ENCODE measurements at regions not wholly inside any gene's neighbourhood (a gene's known extent, or its start where the extent isn't known, plus 50 kb on each side); places are given as distances from the start of the nearest gene placed in this dataset.
"Not testable (repeated sequence)": the region's sequence is repeated elsewhere in the genome, so short reads cannot be mapped to it uniquely, and the experiment has no call there.

DNA sequence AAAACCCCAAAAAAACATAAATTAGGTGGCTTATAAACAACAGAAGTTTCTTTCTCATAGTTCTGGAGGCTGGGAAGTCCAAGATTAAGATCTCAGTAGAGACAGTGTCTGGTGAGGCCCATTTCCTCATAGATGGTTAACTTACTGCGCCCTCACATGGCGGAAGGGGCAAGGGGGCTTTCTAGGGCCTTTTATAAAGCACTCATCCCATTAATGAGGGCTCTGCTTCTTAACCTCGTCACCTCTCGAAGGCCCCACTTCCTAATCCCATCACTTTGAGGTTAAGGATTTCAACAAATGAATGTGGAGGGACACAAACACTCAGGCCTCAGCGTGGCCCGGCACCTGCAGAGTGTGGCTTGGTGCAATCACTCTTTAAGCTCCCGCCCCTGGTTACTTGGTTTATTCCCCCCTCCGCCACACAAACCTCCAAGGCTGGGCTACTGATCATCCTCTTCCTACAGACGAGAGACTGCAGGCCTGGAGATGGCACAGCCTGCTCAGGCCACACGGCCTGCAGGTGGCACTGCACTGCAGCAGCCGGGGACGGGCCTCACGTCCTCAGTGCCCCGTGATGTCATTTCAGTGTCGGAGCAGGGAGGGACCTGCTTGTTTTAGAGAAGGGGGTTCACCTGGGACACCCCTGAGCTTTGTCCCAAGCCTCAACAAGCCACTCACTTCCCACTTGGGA, 188.9 kb upstream of the ZNF469 start:
- H3K4me1 ChIP-seq (ENCODE audit: insufficient read depth, low read length); H3K27me3 ChIP-seq (ENCODE audit: insufficient read depth, low read length, poor library complexity, severe bottlenecking); H3K27ac ChIP-seq (ENCODE audit: low read depth, low read length); H3K4me3 ChIP-seq (ENCODE audit: low read length); H3K4me1 Mint-ChIP-seq; H3K9me3 Mint-ChIP-seq; H3K27ac Mint-ChIP-seq; H3K36me3 ChIP-seq (ENCODE audit: insufficient read depth, low read length); H3K36me3 Mint-ChIP-seq; POLR2A ChIA-PET; H3K4me3 Mint-ChIP-seq; H3K27me3 Mint-ChIP-seq; H3K9me3 ChIP-seq (ENCODE audit: low read length); CTCF ChIA-PET: not testable (repeated sequence)
- DNase-seq: peak in 1 of 5 donors; percentile 8

DNA sequence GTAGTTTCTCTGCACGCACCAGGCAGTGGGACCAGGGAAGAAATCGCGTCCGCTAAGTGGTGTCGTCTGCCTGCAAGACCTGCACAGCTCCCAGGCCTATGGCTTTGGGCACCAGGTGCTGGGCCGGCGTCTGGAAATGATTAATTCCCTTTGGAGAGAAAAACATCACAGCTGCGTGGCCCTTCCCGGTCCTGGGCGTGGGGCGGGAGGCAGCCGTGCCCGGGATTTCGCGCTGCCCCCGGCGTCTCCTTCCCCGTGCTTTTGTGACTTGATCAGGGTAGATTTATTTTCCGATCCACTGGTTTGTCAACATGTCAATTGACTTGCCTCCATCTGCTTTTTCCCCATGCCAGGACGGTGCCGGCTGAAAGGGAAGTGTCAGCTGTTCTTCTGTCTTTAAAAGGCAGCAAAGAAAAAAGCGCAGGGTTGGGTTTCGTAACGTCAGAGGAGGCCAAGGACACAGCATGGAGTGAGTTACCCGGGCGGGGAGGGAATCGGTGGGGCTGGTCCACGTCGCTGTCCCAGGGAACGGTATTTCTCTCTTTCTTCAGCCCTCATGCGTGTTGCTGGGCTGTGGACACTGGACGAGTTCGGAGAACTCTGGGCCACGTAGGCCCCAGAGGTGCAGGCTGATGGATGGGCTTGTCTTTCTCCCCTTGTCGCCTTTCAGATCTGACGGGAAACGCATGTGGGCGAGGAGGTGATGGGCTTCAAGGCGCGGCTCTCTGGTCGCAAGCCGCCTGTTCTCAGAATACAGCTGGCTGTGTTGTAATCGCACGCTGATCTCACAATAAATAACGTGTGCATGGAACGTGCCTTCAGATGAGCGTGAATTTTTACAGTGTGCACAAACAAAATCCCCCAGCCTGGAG, 188.1 kb upstream of the ZNF469 start:
- Mint-ChIP-seq H3K9me3 (peaks cover 0 to 2% (median 0%) of the 10 kb centered on the region in 5 donors), H3K4me3 (no peak overlapping the region), H3K27ac (no peak overlapping the region), H3K27me3 (peaks cover 4 to 10% of the 10 kb centered on the region in 2 donors), H3K4me1 (peaks cover 0 to 5% (median 2%) of the 10 kb centered on the region in 3 donors), H3K36me3 (peaks cover 0 to 3% (median 0%) of the 10 kb centered on the region in 3 donors)
- H3K4me1 ChIP-seq (ENCODE audit: insufficient read depth, low read length): no peaks in the 10 kb centered on the region
- H3K9me3 ChIP-seq (ENCODE audit: low read length): no peaks in the 10 kb centered on the region
- no peak overlapping the region for H3K27ac ChIP-seq (ENCODE audit: low read depth, low read length)
- no peaks in the 10 kb centered on the region for H3K27me3 ChIP-seq (ENCODE audit: insufficient read depth, low read length, poor library complexity, severe bottlenecking)
- H3K4me3 ChIP-seq (ENCODE audit: low read length): no peak overlapping the region
- DNase-seq: no peak
- no peaks in the 10 kb centered on the region for H3K36me3 ChIP-seq (ENCODE audit: insufficient read depth, low read length)
- CTCF ChIA-PET: no interaction called here
- POLR2A ChIA-PET: no interaction called here

DNA sequence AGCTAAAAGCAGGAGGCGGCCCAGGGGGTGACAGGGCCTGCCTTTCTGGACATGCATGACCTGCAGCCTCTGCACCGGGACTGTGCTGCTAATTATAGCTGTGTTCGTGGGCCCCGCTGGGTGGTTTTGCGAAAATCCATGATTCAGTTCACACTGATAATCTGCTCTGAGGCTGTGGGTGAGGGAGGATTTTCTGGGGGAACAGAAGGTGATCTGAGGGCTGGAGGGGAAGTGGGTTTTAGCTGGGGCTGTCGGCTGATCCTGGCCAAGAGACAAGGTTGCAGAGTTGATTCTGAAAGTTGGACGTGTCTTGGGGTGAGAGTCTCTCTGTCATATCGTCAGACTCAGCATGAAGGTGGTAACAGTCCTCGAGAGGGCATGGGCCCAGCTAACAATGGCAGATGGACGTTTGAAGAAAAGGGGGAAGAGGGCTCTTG, 187.5 kb upstream of the ZNF469 start:
- no peaks in the 10 kb centered on the region for H3K27me3 ChIP-seq (ENCODE audit: insufficient read depth, low read length, poor library complexity, severe bottlenecking)
- no peaks in the 10 kb centered on the region for H3K4me1 ChIP-seq (ENCODE audit: insufficient read depth, low read length)
- peaks cover 0 to 5% (median 2%) of the 10 kb centered on the region in 3 donors for H3K4me1 Mint-ChIP-seq
- H3K27ac ChIP-seq (ENCODE audit: low read depth, low read length): no peak overlapping the region
- no peaks in the 10 kb centered on the region for H3K36me3 ChIP-seq (ENCODE audit: insufficient read depth, low read length)
- peaks cover 0 to 8% of the 10 kb centered on the region in 2 donors for H3K27me3 Mint-ChIP-seq
- CTCF ChIA-PET: no interaction called here
- no peak overlapping the region for H3K27ac Mint-ChIP-seq
- no peak overlapping the region for H3K4me3 Mint-ChIP-seq
- no peaks in the 10 kb centered on the region for H3K9me3 Mint-ChIP-seq
- DNase-seq: no peak
- POLR2A ChIA-PET: no interaction called here
- no peak overlapping the region for H3K4me3 ChIP-seq (ENCODE audit: low read length)
- peaks cover 0 to 3% (median 0%) of the 10 kb centered on the region in 3 donors for H3K36me3 Mint-ChIP-seq
- no peaks in the 10 kb centered on the region for H3K9me3 ChIP-seq (ENCODE audit: low read length)

DNA sequence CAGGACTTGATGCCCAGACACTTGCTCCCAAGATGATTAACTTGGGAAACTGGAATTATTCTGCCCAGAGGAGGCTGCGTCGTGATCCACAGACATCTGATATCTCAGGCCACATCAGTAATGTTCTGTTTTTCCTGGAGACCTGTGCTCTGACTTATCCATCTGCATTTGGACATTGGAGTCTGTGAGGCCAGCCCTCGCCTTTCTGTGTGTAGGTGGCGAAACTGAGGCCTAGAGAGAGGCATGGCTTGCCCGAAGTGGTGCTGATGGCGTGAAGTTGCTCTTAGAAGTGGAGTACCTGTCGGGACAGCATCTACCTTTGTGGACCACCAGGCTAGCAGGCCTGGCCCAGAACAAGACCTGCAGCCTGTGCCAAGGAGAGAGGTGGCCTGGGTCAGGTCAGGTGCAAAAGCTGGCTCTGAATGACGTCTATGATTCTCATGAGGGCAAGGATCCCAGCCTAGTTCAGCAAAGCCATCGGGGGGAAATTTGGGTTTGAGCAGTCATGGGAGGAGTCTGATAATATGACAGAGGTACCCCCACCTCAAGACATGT, 186.8 kb upstream of the ZNF469 start:
- ChIA-PET POLR2A (no interaction called here), CTCF (no interaction called here)
- H3K27me3 Mint-ChIP-seq: peaks cover 0 to 8% of the 10 kb centered on the region in 2 donors
- Histone ChIP-seq H3K27me3 (ENCODE audit: insufficient read depth, low read length, poor library complexity, severe bottlenecking) (no peaks in the 10 kb centered on the region), H3K4me1 (ENCODE audit: insufficient read depth, low read length) (no peaks in the 10 kb centered on the region), H3K9me3 (ENCODE audit: low read length) (no peaks in the 10 kb centered on the region), H3K27ac (ENCODE audit: low read depth, low read length) (no peak overlapping the region), H3K4me3 (ENCODE audit: low read length) (no peak overlapping the region), H3K36me3 (ENCODE audit: insufficient read depth, low read length) (no peaks in the 10 kb centered on the region)
- peak overlapping the region in 2 of 8 donors; percentile 22 to 23 for H3K27ac Mint-ChIP-seq
- peaks cover 0 to 5% (median 2%) of the 10 kb centered on the region in 3 donors for H3K4me1 Mint-ChIP-seq
- no peak overlapping the region for H3K4me3 Mint-ChIP-seq
- H3K9me3 Mint-ChIP-seq: no peaks in the 10 kb centered on the region
- H3K36me3 Mint-ChIP-seq: peaks cover 0 to 3% (median 0%) of the 10 kb centered on the region in 3 donors
- no peak for DNase-seq

DNA sequence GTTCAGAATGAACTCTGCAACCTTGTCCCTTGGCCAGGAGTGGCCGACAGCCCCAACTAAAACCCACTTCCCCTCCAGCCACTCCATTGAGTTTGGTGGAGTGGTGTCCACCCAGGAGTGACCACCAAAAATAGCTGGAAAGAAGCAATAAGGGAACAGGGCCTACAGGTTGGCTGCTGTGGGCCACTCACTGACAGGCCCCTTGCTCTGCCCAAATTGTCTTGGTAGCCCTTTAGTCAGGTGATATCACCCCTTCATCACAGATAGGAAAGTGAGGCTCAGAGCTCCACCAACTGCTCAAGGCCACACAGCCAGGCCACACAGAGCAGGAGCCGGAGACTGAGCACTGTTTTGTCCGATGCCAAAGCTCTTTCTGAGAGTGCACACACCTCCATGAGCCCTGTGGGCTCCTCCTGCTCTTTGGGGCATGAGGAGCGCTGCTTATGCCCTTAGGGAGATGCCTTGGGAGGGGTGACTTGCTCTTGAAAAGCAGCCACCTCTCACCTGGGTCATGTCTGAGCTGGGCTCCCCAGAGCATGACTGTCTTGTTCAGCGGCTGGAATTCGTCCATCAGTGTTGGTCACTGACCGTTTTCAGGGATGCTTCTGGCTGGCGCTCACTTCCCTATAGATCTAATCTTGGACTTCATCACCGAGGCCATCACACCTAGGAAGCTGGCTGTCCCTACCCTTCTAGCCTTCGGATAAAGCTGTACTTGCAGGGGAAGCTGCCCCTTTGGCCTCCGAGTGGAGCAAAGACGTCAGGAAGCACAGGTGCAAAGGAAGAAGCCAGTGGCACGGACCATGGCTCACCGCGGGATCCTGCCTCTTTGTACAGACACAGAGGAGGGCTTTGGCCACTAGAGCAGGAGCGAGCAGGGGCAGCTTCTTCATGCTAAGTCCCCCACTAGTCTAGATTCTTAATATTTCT, 186.0 kb upstream of the ZNF469 start:
- ChIA-PET CTCF (no interaction called here), POLR2A (no interaction called here)
- peaks cover 0 to 5% of the 10 kb centered on the region in 2 donors for H3K27me3 Mint-ChIP-seq
- H3K4me3 Mint-ChIP-seq: no peak overlapping the region
- no peaks in the 10 kb centered on the region for H3K9me3 Mint-ChIP-seq
- H3K36me3 ChIP-seq (ENCODE audit: insufficient read depth, low read length): no peaks in the 10 kb centered on the region
- peaks cover 0 to 3% (median 0%) of the 10 kb centered on the region in 3 donors for H3K36me3 Mint-ChIP-seq
- H3K27me3 ChIP-seq (ENCODE audit: insufficient read depth, low read length, poor library complexity, severe bottlenecking): no peaks in the 10 kb centered on the region
- H3K27ac Mint-ChIP-seq: no peak overlapping the region
- H3K27ac ChIP-seq (ENCODE audit: low read depth, low read length): no peak overlapping the region
- H3K9me3 ChIP-seq (ENCODE audit: low read length): no peaks in the 10 kb centered on the region
- H3K4me3 ChIP-seq (ENCODE audit: low read length): no peak overlapping the region
- H3K4me1 Mint-ChIP-seq: peaks cover 0 to 5% (median 2%) of the 10 kb centered on the region in 3 donors
- H3K4me1 ChIP-seq (ENCODE audit: insufficient read depth, low read length): no peaks in the 10 kb centered on the region
- no peak for DNase-seq

DNA sequence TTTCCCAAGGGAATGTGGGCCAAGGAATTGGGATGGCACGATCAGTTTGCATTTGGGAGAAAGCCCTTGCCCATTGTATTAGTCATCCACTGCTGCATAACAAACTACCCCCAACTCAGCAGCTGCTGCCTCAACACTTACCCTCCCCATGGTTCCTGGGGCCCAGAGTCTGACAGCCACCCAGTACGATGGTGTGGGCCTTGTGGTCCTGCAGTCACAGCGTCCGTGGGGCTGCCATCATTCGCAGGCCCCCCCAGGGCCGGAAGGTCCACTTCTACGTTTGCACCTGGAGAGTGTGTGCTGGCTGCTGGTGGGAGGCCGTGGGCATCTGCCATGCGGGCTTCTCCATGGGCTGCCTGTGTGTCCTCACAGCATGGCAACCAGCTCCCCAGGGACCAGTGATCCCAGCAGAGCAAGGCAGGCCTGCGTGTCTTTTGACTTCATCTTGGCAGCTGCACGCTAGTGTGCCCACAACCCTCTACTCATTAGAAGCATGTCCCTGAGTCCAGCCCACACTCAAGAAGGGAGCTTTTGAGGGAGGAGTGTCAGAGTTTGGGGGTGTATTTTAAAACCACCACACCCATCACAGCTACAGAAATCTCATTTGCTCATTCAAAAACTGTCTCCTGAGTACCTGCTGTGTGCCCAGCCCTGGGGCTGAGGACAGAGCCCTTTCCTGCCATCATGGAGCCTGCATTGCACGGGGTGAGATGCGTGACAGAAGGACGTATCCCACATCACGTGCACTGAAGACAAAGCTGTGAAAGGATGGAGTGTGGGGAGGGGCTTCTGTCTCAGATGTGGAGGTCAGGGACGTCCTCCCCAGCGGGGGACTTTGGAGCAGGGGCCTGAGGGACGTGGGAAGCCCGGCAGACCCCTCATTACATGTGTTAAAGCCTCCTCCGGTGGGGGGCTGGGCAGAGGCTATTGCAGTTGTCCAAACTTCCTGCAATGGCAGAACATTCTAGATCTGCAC, 185.0 kb upstream of the ZNF469 start:
- Mint-ChIP-seq H3K4me3 (no peak overlapping the region), H3K27me3 (peaks cover 0 to 5% of the 10 kb centered on the region in 2 donors), H3K27ac (no peak overlapping the region), H3K36me3 (no peaks in the 10 kb centered on the region), H3K9me3 (no peaks in the 10 kb centered on the region), H3K4me1 (peaks cover 0 to under 1% (median 0%) of the 10 kb centered on the region in 3 donors)
- ChIA-PET POLR2A (no interaction called here), CTCF (no interaction called here)
- Histone ChIP-seq H3K9me3 (ENCODE audit: low read length) (no peaks in the 10 kb centered on the region), H3K4me3 (ENCODE audit: low read length) (no peak overlapping the region), H3K27me3 (ENCODE audit: insufficient read depth, low read length, poor library complexity, severe bottlenecking) (no peaks in the 10 kb centered on the region), H3K4me1 (ENCODE audit: insufficient read depth, low read length) (no peaks in the 10 kb centered on the region), H3K36me3 (ENCODE audit: insufficient read depth, low read length) (no peaks in the 10 kb centered on the region), H3K27ac (ENCODE audit: low read depth, low read length) (no peak overlapping the region)
- DNase-seq: no peak
